Naive thymus-derived CD4-positive, alpha-beta T cell (primary cell): ENCODE measurements at regions not wholly inside any gene's neighbourhood (a gene's known extent, or its start where the extent isn't known, plus 50 kb on each side); places are given as distances from the start of the nearest gene placed in this dataset.
"Not testable (repeated sequence)": the region's sequence is repeated elsewhere in the genome, so short reads cannot be mapped to it uniquely, and the experiment has no call there.

Experiments used
- ATAC-seq: fragments of 150-1000 bp; cut with Tn5 transposase; 2 replicates; pipeline ENCODE4 v1.10.0; 2021; ENCODE audit warnings: mild to moderate bottlenecking, moderate library complexity
- CTCF ChIA-PET: fragments of 350-600 bp; sonication (Branson Sonifier 250); formaldehyde crosslinking; loops from one replicate; lab custom pipeline; 2021; ENCODE audit warnings: antibody characterized with exemption; lab: Charles Lee
- POLR2A ChIA-PET: fragments of 350-600 bp; sonication (Branson Sonifier 250); formaldehyde crosslinking; loops from one replicate; lab custom pipeline; 2021; ENCODE audit warnings: antibody characterized with exemption, inconsistent platforms; lab: Charles Lee
- DNase-seq, 9 donors: peaks; one replicate each; pipeline versions ENCODE4 v3.0.0 to v3.0.0-alpha.2; 2020 to 2022; ENCODE audit warnings: mixed read lengths in 1 of 9
- H3K27ac ChIP-seq: one replicate; pipeline ENCODE4 v1.7.0; 2013; ENCODE audit warnings: mild to moderate bottlenecking, low read depth, low read length, moderate library complexity
- H3K27me3 ChIP-seq, 2 donors: one replicate each; pipeline ENCODE4 v1.7.0; 2013; ENCODE audit warnings: low read length in 2 of 2, mild to moderate bottlenecking in 2 of 2, moderate library complexity in 2 of 2; ENCODE audit not compliant: control insufficient read depth in 2 of 2, insufficient read depth in 2 of 2
- H3K36me3 ChIP-seq, 3 experiments: 1 replicate in 2 of 3; 2 replicates in 1 of 3; pipeline ENCODE4 v1.7.0; 2013; ENCODE audit warnings: low read length in 3 of 3, mild to moderate bottlenecking in 3 of 3, moderate library complexity in 1 of 3; ENCODE audit not compliant: insufficient read depth in 3 of 3, control insufficient read depth in 2 of 3
- H3K4me1 ChIP-seq, 2 donors: one replicate each; pipeline ENCODE4 v1.7.0; 2013; ENCODE audit warnings: low read length in 2 of 2, mild to moderate bottlenecking in 2 of 2, moderate library complexity in 1 of 2; ENCODE audit not compliant: control insufficient read depth in 2 of 2, insufficient read depth in 2 of 2
- H3K4me3 ChIP-seq: 2 replicates; pipeline ENCODE4 v1.7.0; 2013; ENCODE audit warnings: mild to moderate bottlenecking, low read length
- H3K9me3 ChIP-seq, 3 experiments: 1 replicate in 2 of 3; 2 replicates in 1 of 3; pipeline ENCODE4 v1.7.0; 2013; ENCODE audit warnings: low read length in 3 of 3; ENCODE audit not compliant: control insufficient read depth in 2 of 3
- H3K27ac Mint-ChIP-seq, 9 donors: one replicate each; pipeline ENCODE4 v1.8.0; 2020 to 2022; ENCODE audit warnings: mixed read lengths in 9 of 9, mild to moderate bottlenecking in 8 of 9, moderate library complexity in 5 of 9, inconsistent platforms in 2 of 9
- H3K27me3 Mint-ChIP-seq, 5 donors: one replicate each; pipeline ENCODE4 v1.8.0; 2021 to 2022; ENCODE audit warnings: mixed read lengths in 5 of 5, mild to moderate bottlenecking in 1 of 5
- H3K36me3 Mint-ChIP-seq, 5 donors: one replicate each; pipeline ENCODE4 v1.8.0; 2020 to 2022; ENCODE audit warnings: mixed read lengths in 5 of 5, mild to moderate bottlenecking in 3 of 5, inconsistent platforms in 1 of 5
- H3K4me1 Mint-ChIP-seq, 7 donors: one replicate each; pipeline ENCODE4 v1.8.0; 2020 to 2022; ENCODE audit warnings: mixed read lengths in 7 of 7, mild to moderate bottlenecking in 3 of 7, inconsistent platforms in 1 of 7
- H3K4me3 Mint-ChIP-seq, 10 donors: one replicate each; pipeline ENCODE4 v1.8.0; 2020 to 2022; ENCODE audit warnings: mild to moderate bottlenecking in 10 of 10, mixed read lengths in 10 of 10, moderate library complexity in 6 of 10, inconsistent platforms in 2 of 10
- H3K9me3 Mint-ChIP-seq, 11 donors: one replicate each; pipeline ENCODE4 v1.8.0; 2020 to 2022; ENCODE audit warnings: mixed read lengths in 11 of 11, mild to moderate bottlenecking in 4 of 11, inconsistent platforms in 1 of 11, moderate library complexity in 1 of 11
- intact Hi-C, 2 donors: fragments of 100-400 bp; cut with micrococcal nuclease; formaldehyde crosslinking; loops; one replicate each; pipeline ENCODE4 v1.15.1; 2023

DNA sequence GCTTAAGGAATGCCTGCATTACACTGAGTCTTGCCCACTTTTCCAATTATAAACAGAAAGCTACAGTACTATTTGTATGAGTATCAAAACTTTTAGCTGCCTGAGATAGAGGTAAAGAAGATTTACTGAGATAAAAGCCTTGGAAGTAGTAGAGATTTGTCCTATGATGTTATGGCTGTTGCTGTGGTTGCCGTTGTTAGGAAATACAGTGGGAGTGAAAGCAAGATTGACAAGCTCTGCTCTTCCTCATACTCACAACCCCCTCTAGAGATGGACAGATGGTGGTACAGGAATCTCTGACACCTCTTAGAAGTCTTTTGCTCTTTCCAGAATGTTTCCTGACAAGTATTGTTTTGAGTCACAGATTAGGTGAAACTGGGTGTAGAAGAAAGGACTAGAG is 242.5 kb downstream of the RPIA start:
- H3K4me1 ChIP-seq = no peaks in the 10 kb centered on the region
- POLR2A ChIA-PET = no interaction called here
- no peak overlapping the region for H3K4me3 Mint-ChIP-seq
- no peaks in the 10 kb centered on the region for H3K36me3 Mint-ChIP-seq
- peaks cover 0 to 8% (median 4%) of the 10 kb centered on the region in 7 donors for H3K4me1 Mint-ChIP-seq
- no peaks in the 10 kb centered on the region for H3K9me3 ChIP-seq
- H3K27ac ChIP-seq = no peak overlapping the region
- H3K27me3 ChIP-seq = no peaks in the 10 kb centered on the region
- CTCF ChIA-PET = interaction anchor here (0.5 to 1.1 kb wide), 3 partner anchors 10 to 180 kb away, joined by 3 read pairs; no protein-coding TSS in a partner anchor
- H3K4me3 ChIP-seq = no peak overlapping the region
- H3K27me3 Mint-ChIP-seq = peaks cover 0 to 9% (median 0%) of the 10 kb centered on the region in 5 donors
- no peaks in the 10 kb centered on the region for H3K36me3 ChIP-seq
- peak in 7 of 9 donors; percentile 12 to 39 (median 29) for DNase-seq
- ATAC-seq = peak; percentile 45
- intact Hi-C loops = loop anchor here in 1 of 2 donors (5.0 kb wide), 2 partner anchors 62 to 192 kb away; no protein-coding TSS in a partner anchor
- no peaks in the 10 kb centered on the region for H3K9me3 Mint-ChIP-seq
- H3K27ac Mint-ChIP-seq = peak overlapping the region in 1 of 9 donors; percentile 13

DNA sequence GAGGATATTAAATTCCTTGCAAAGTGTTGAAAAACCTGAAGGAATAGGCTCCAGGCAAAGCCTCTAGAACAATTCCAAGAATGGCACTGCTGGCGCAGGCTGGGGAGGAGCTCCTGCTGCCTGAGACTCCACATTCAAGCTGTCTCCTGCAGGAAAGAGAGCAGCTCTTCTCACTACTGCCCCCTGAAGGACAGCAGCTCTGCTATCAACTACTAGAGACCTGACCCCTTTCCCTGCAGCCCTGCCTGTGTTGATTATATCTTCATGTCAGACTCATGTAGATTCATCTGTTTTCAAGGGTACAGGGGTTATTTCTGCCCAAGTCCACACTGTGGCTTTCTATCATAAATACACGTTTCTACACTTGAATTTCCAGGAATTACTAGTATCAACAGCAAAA is 249.7 kb downstream of the RPIA start:
- H3K9me3 ChIP-seq, H3K27me3 ChIP-seq, H3K27me3 Mint-ChIP-seq, H3K4me1 ChIP-seq, H3K4me1 Mint-ChIP-seq, POLR2A ChIA-PET, H3K4me3 ChIP-seq, H3K36me3 ChIP-seq, ATAC-seq, H3K27ac ChIP-seq, H3K9me3 Mint-ChIP-seq, H3K27ac Mint-ChIP-seq, H3K36me3 Mint-ChIP-seq, CTCF ChIA-PET, H3K4me3 Mint-ChIP-seq: not testable (repeated sequence)
- intact Hi-C loops = loop anchor here in 1 of 2 donors (2.0 kb wide), 1 partner anchor 66 kb away; no protein-coding TSS in a partner anchor
- peak in 1 of 9 donors; percentile 12 for DNase-seq

DNA sequence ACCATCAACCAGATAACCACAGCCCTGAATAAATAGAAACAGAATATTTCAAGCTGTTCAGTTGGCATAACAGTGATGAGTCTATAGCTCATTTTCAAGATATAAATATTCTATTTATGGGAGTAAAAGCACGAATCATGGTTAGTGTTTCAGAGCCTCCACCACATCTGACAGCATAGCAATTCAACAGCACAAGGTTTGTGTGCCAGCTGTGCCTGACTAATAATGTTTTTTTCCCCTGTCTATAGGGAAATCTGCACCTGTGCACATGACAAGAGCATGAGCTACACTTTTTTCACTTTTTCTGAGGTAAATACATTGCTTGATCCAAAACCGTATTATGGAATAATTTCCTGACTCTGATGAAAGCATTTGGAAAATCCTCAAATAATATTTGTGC is 251.3 kb downstream of the RPIA start:
- Histone ChIP-seq H3K4me1 (no peaks in the 10 kb centered on the region), H3K9me3 (no peaks in the 10 kb centered on the region), H3K36me3 (no peaks in the 10 kb centered on the region), H3K27ac (no peak overlapping the region), H3K4me3 (no peak overlapping the region), H3K27me3 (no peaks in the 10 kb centered on the region)
- ChIA-PET CTCF (interaction anchor here (0.7 kb wide), 1 partner anchor 76 kb away, joined by 7 read pairs; no protein-coding TSS in a partner anchor), POLR2A (no interaction called here)
- Mint-ChIP-seq H3K9me3 (no peaks in the 10 kb centered on the region), H3K27me3 (peaks cover 2 to 16% (median 10%) of the 10 kb centered on the region in 5 donors), H3K36me3 (no peaks in the 10 kb centered on the region), H3K4me1 (no peaks in the 10 kb centered on the region), H3K4me3 (no peak overlapping the region), H3K27ac (no peak overlapping the region)
- intact Hi-C loops = no loop called here
- DNase-seq = no peak
- no peak for ATAC-seq

DNA sequence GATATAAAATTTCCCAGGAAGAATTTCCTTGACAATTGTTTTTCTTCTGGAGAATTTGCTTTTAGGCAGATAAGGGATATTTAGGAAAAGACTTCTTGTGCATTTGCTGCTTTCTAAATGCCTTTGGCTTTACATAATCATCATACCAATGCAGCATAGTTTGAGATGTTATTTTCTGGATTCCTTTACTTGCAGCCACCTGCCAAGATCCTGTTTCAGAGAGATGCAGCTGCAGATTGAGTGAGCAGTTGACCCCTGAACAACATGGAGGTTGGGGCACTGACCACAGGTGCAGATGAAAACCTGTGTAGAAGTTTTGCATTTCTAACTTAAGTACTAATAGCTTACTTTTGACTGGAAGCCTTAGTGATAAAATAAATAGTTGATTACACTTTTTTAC is 257.9 kb downstream of the RPIA start:
- H3K4me3 ChIP-seq = no peak overlapping the region
- ATAC-seq (no peak), DNase-seq (no peak)
- no peak overlapping the region for H3K4me3 Mint-ChIP-seq
- intact Hi-C loops = no loop called here
- no peaks in the 10 kb centered on the region for H3K36me3 ChIP-seq
- no peaks in the 10 kb centered on the region for H3K9me3 ChIP-seq
- no peaks in the 10 kb centered on the region for H3K4me1 Mint-ChIP-seq
- ChIA-PET CTCF (no interaction called here), POLR2A (no interaction called here)
- H3K27ac ChIP-seq = no peak overlapping the region
- H3K27me3 Mint-ChIP-seq = peaks cover 11 to 32% (median 20%) of the 10 kb centered on the region in 5 donors
- H3K9me3 Mint-ChIP-seq = no peaks in the 10 kb centered on the region
- H3K27ac Mint-ChIP-seq = no peak overlapping the region
- no peaks in the 10 kb centered on the region for H3K36me3 Mint-ChIP-seq
- no peaks in the 10 kb centered on the region for H3K4me1 ChIP-seq
- H3K27me3 ChIP-seq = no peaks in the 10 kb centered on the region

DNA sequence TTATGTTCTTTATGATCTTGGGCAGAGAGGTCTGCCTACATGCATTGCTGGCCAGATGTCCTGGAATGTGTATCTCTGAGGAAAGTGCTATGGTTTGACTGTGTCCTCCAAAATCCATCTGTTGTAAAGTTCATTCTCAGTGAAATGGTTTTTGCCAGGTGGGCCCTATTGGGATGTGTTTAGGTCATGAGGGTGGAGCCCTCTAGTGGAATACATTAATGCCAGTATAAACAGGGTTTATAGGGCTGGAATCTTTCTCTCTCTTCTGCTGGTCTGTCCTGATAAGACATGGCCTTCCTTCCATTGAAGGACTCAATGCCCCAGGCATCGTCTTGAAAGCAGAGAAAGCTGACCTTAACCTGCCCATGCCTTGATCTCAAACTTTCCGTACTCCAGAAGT is 258.5 kb downstream of the RPIA start:
- intact Hi-C loops = loop anchor here in 1 of 2 donors (1.0 to 2.0 kb wide), 2 partner anchors 75 to 210 kb away; no protein-coding TSS in a partner anchor

DNA sequence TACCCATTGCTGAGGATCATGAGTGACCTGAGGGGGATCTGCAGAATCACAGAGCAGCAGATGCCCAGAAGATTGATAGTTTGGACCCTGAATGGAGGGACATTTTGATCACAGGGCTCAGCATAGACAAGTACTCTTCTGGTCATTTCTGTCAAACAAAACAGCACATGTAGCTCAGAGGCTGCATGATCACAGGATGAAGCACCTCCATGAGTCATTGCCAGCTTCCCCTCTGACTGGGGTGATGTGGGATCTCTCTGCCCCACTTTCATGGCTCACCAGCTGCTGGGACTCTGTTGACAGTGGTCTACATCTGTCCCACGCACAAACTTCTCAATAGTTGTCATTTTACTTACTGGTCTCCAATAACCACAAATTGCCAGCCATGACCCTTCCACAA is 264.1 kb downstream of the RPIA start:
- ATAC-seq = no peak
- Mint-ChIP-seq H3K4me3 (no peak overlapping the region), H3K27me3 (peaks cover 4 to 47% (median 26%) of the 10 kb centered on the region in 5 donors), H3K36me3 (no peaks in the 10 kb centered on the region), H3K27ac (no peak overlapping the region), H3K9me3 (no peaks in the 10 kb centered on the region), H3K4me1 (peaks cover 0 to 5% (median 0%) of the 10 kb centered on the region in 7 donors)
- peaks cover 0 to 3% of the 10 kb centered on the region in 2 donors for H3K27me3 ChIP-seq
- no peaks in the 10 kb centered on the region for H3K36me3 ChIP-seq
- no peak overlapping the region for H3K4me3 ChIP-seq
- no peaks in the 10 kb centered on the region for H3K9me3 ChIP-seq
- POLR2A ChIA-PET = no interaction called here
- no peak overlapping the region for H3K27ac ChIP-seq
- H3K4me1 ChIP-seq = no peaks in the 10 kb centered on the region
- DNase-seq = no peak
- intact Hi-C loops = no loop called here
- CTCF ChIA-PET = no interaction called here

More for the DNA sequence above, 258.5 kb downstream of the RPIA start:
- Histone ChIP-seq H3K27me3 (no peaks in the 10 kb centered on the region), H3K9me3 (no peaks in the 10 kb centered on the region), H3K36me3 (no peaks in the 10 kb centered on the region), H3K4me3 (no peak overlapping the region), H3K4me1 (no peaks in the 10 kb centered on the region), H3K27ac (no peak overlapping the region)
- Mint-ChIP-seq H3K27me3 (peaks cover 11 to 38% (median 23%) of the 10 kb centered on the region in 5 donors), H3K27ac (no peak overlapping the region), H3K4me1 (no peaks in the 10 kb centered on the region), H3K4me3 (no peak overlapping the region), H3K9me3 (no peaks in the 10 kb centered on the region), H3K36me3 (no peaks in the 10 kb centered on the region)
- ChIA-PET CTCF (no interaction called here), POLR2A (no interaction called here)
- DNase-seq = peak in 2 of 9 donors; percentile 11 to 14
- no peak for ATAC-seq

DNA sequence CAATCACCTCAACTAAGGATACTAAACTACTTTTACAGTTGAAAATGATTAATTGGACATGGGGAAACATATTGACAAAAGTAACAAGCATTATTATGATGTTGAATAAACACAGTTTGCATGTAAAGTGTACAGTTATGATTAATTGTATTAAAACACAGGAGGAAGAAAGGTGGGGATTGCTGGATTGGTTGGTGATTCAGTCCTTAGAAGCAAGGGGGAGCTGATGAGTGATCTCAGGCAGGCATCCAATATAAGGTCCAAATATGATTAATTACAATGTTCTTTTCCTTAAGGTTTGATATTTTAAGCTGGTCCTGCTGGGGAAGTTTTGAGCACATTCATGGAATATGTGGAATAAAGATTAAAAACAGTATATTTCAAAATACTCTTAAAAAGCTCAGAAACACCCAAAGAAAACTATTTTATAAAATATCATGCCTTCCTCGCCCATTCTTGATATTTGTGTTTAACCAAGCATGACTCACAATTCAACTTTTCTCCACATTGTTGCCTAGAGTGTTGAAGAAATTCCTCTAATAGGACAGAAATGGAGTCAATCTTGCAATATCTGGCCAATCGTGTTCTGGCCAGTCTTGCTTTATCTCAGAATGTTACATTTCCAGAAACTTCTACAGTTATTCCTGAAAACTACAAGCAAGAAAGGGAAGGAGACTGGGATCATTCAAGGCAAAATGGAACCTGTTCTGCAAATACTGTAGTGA is 268.2 kb downstream of the RPIA start:
- ChIA-PET CTCF (no interaction called here), POLR2A (no interaction called here)

More for the DNA sequence above, 268.2 kb downstream of the RPIA start:
- Histone ChIP-seq H3K27ac (no peak overlapping the region), H3K9me3 (no peaks in the 10 kb centered on the region), H3K4me3 (no peak overlapping the region), H3K36me3 (no peaks in the 10 kb centered on the region), H3K4me1 (no peaks in the 10 kb centered on the region), H3K27me3 (peaks cover 0 to 3% of the 10 kb centered on the region in 2 donors)
- H3K27me3 Mint-ChIP-seq = peaks cover 3 to 45% (median 27%) of the 10 kb centered on the region in 5 donors
- no peak overlapping the region for H3K27ac Mint-ChIP-seq
- H3K9me3 Mint-ChIP-seq = no peaks in the 10 kb centered on the region
- intact Hi-C loops = no loop called here
- no peak overlapping the region for H3K4me3 Mint-ChIP-seq
- H3K36me3 Mint-ChIP-seq = no peaks in the 10 kb centered on the region
- ATAC-seq (no peak), DNase-seq (no peak)
- H3K4me1 Mint-ChIP-seq = peaks cover 0 to 5% (median 0%) of the 10 kb centered on the region in 7 donors
